ENCODE measurements at regions not wholly inside any gene's neighbourhood (a gene's known extent, or its start where the extent isn't known, plus 50 kb on each side); places are given as distances from the start of the nearest gene placed in this dataset.
A peak's percentile ranks its signal among the peaks of the same experiment; 100 is the strongest.

DNA sequence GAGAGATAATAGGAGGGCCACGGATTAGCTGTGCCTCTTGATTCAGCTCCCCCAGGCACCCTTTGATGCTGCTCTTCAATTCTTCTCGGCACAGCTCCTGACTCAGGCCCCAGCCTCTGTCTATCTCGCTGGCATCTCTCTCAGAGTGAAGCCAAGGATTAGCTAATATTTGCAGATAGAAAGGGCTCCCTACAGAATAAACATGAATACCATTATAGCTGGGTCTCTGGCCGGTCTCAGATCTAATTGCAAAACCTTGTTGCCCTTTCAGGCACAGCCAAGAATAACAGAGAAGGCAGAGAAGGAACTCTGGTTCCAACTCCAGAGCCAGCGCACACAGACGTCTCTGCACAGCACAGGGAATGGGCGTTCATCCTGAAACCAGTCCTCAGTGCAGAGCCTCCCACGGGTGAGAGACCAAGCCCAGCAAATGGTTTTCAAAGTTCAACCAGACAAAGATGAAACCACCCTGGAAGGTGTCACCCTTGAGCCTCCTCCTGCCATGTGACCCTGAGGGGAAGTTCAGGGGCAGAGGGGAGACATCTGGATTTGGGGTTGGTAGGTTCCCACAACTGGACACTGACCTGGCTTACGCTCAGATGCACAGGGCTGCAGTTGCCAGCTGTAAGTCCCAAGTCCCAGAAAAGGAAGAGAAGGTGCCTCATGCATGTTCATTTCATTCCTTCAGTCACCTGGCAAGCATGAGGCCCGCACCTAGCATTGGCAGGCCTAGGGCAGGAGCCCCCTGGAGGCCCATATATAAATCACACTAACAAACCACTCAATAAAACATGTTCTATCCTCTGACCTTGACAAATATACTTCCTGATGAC, 394.0 kb downstream of the NPHP4 start:
- DNase-seq (ENCODE audit: low spot score): no peak
- H2BK12ac ChIP-seq (ENCODE audit: low read length): no peak overlapping the region
- H2AFZ ChIP-seq (ENCODE audit: low read length): no peak overlapping the region
- H3K18ac ChIP-seq (ENCODE audit: low read length): no peak overlapping the region
- H3K4me2 ChIP-seq (ENCODE audit: insufficient read depth, low read length, poor library complexity, severe bottlenecking): no peak overlapping the region
- H3K4ac ChIP-seq (ENCODE audit: low read length): no peak overlapping the region
- H2AK5ac ChIP-seq (ENCODE audit: low read depth, low read length): peak overlapping the region; percentile 40
- no peak overlapping the region for H4K8ac ChIP-seq (ENCODE audit: low read depth, low read length)
- peaks cover 0 to 4% (median 0%) of the 10 kb centered on the region in 3 experiments for H3K27me3 ChIP-seq (ENCODE audit: control insufficient read depth in 3 of 3, insufficient read depth in 3 of 3, low read depth in 1 of 3, low read length in 3 of 3)
- H3K23ac ChIP-seq (ENCODE audit: low read depth, low read length, poor library complexity): no peak overlapping the region
- H2BK120ac ChIP-seq (ENCODE audit: low read depth, low read length): no peak overlapping the region
- WGBS, 2 donors (ENCODE audit: extremely low coverage in 2 of 2, insufficient read length in 2 of 2, insufficient replicate concordance in 1 of 2): no CpG with 5 or more reads among the region's 10 CpGs
- peaks cover 0 to 25% of the 10 kb centered on the region in 2 donors for H3K4me1 ChIP-seq (ENCODE audit: control insufficient read depth in 2 of 2, insufficient read depth in 1 of 2, low read depth in 1 of 2, low read length in 2 of 2)
- no peak overlapping the region for H3K4me3 ChIP-seq (ENCODE audit: low read length in 2 of 2)
- H3K9ac ChIP-seq (ENCODE audit: low read depth, low read length, poor library complexity): no peak overlapping the region
- H3K9me3 ChIP-seq (replicated peaks in 1 of 2; ENCODE audit: control insufficient read depth in 2 of 2, insufficient read depth in 1 of 2, low read depth in 1 of 2, low read length in 2 of 2): peaks cover 0 to 2% of the 10 kb centered on the region in 2 donors
- H3K36me3 ChIP-seq (replicated peaks in 1 of 2; ENCODE audit: control insufficient read depth in 2 of 2, insufficient read depth in 2 of 2, low read length in 2 of 2): no peaks in the 10 kb centered on the region
- peak overlapping the region; percentile 72 for H2BK5ac ChIP-seq (ENCODE audit: low read length)
- H3K14ac ChIP-seq (ENCODE audit: low read length): no peak overlapping the region
- no peak overlapping the region for H4K91ac ChIP-seq (ENCODE audit: low read depth, low read length, poor library complexity)
- peak overlapping the region; percentile 23 for H2BK15ac ChIP-seq (ENCODE audit: low read length)
- H3K79me1 ChIP-seq (ENCODE audit: low read depth, low read length): no peaks in the 10 kb centered on the region
- no peak overlapping the region for H3K27ac ChIP-seq (replicated peaks; ENCODE audit: low read length)

DNA sequence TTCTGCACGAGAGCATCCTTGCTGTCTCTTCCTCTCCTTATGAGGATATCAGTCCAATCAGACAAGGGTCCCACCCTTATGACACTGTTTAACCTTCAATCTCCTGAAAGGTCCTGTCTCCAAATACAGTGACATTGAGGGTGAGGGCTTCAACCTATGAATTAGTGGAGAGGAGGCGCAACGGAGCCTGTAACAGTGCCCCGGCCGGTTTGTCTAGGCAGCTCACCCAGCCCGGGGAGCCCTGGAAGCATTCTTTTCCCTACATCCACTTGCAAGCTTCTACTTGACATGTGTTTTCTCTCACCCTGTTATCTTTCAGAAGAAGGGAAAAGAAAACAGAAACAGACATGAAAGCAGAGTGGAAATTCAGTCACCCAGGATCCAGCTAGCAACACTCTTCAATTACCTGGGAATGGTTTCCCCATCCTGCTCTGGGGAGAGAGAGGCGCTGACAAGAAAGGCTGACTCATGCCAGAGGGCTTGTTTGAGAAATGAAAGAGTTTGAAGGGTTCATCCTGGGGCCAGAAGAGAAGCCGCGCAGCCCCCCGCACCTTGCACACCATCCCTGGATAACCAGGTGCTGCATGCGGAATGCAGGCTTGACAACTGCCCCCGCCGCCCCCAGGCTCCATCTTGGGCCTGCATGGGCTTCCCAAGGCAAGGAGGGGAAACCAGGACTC, 394.9 kb downstream of the NPHP4 start:
- Histone ChIP-seq H3K9ac (ENCODE audit: low read depth, low read length, poor library complexity) (no peak overlapping the region), H3K79me1 (ENCODE audit: low read depth, low read length) (no peaks in the 10 kb centered on the region), H3K23ac (ENCODE audit: low read depth, low read length, poor library complexity) (no peak overlapping the region), H2BK5ac (ENCODE audit: low read length) (no peak overlapping the region), H3K27me3 (ENCODE audit: control insufficient read depth in 3 of 3, insufficient read depth in 3 of 3, low read depth in 1 of 3, low read length in 3 of 3) (peaks cover 0 to 4% (median 0%) of the 10 kb centered on the region in 3 experiments), H3K18ac (ENCODE audit: low read length) (peak overlapping the region; percentile 84), H4K91ac (ENCODE audit: low read depth, low read length, poor library complexity) (no peak overlapping the region), H2BK15ac (ENCODE audit: low read length) (no peak overlapping the region), H3K4ac (ENCODE audit: low read length) (no peak overlapping the region), H3K36me3 (replicated peaks in 1 of 2; ENCODE audit: control insufficient read depth in 2 of 2, insufficient read depth in 2 of 2, low read length in 2 of 2) (no peaks in the 10 kb centered on the region), H3K14ac (ENCODE audit: low read length) (no peak overlapping the region), H3K27ac (replicated peaks; ENCODE audit: low read length) (no peak overlapping the region), H2AK5ac (ENCODE audit: low read depth, low read length) (no peak overlapping the region), H3K9me3 (replicated peaks in 1 of 2; ENCODE audit: control insufficient read depth in 2 of 2, insufficient read depth in 1 of 2, low read depth in 1 of 2, low read length in 2 of 2) (peaks cover 0 to 2% of the 10 kb centered on the region in 2 donors), H4K8ac (ENCODE audit: low read depth, low read length) (no peak overlapping the region), H2AFZ (ENCODE audit: low read length) (no peak overlapping the region), H2BK120ac (ENCODE audit: low read depth, low read length) (no peak overlapping the region), H3K4me3 (ENCODE audit: low read length in 2 of 2) (no peak overlapping the region), H3K4me2 (ENCODE audit: insufficient read depth, low read length, poor library complexity, severe bottlenecking) (no peak overlapping the region), H3K4me1 (ENCODE audit: control insufficient read depth in 2 of 2, insufficient read depth in 1 of 2, low read depth in 1 of 2, low read length in 2 of 2) (peaks cover 0 to 25% of the 10 kb centered on the region in 2 donors), H2BK12ac (ENCODE audit: low read length) (no peak overlapping the region)
- no peak for DNase-seq (ENCODE audit: low spot score)
- WGBS, 2 donors (ENCODE audit: extremely low coverage in 2 of 2, insufficient read length in 2 of 2, insufficient replicate concordance in 1 of 2): no CpG with 5 or more reads among the region's 13 CpGs

DNA sequence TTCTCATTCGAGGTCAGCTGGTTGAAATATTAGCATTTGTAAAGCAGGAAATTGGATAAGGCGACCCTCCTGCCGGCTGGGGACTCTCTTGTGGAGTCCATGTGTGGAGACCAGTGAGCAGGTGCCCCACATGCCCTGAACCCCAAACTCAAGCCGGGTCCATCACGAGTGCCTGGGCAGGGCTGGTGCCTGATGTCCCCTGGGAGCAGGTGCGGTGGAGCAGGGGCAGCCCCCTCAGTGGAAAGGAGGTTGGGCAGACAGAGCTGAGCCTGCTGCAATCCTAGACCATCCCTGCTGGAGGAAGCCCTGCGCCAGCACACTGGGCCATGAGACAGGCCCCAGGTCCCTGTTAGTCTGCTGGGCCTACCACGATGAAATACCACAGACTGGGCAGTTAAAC, 395.6 kb downstream of the NPHP4 start:
- Histone ChIP-seq H2BK5ac (ENCODE audit: low read length) (no peak overlapping the region), H2AK5ac (ENCODE audit: low read depth, low read length) (peak overlapping the region; percentile 72), H3K27me3 (ENCODE audit: control insufficient read depth in 3 of 3, insufficient read depth in 3 of 3, low read depth in 1 of 3, low read length in 3 of 3) (peaks cover 0 to 4% (median 0%) of the 10 kb centered on the region in 3 experiments), H3K79me1 (ENCODE audit: low read depth, low read length) (no peaks in the 10 kb centered on the region), H3K18ac (ENCODE audit: low read length) (peak overlapping the region; percentile 1), H4K91ac (ENCODE audit: low read depth, low read length, poor library complexity) (no peak overlapping the region), H2AFZ (ENCODE audit: low read length) (no peak overlapping the region), H3K14ac (ENCODE audit: low read length) (no peak overlapping the region), H2BK12ac (ENCODE audit: low read length) (peak overlapping the region; percentile 0), H3K4me2 (ENCODE audit: insufficient read depth, low read length, poor library complexity, severe bottlenecking) (no peak overlapping the region), H3K27ac (replicated peaks; ENCODE audit: low read length) (no peak overlapping the region), H3K4me3 (ENCODE audit: low read length in 2 of 2) (peak overlapping the region in 1 of 2 donors; percentile 20), H3K36me3 (replicated peaks in 1 of 2; ENCODE audit: control insufficient read depth in 2 of 2, insufficient read depth in 2 of 2, low read length in 2 of 2) (no peaks in the 10 kb centered on the region), H3K4ac (ENCODE audit: low read length) (no peak overlapping the region), H2BK120ac (ENCODE audit: low read depth, low read length) (peak overlapping the region; percentile 29), H2BK15ac (ENCODE audit: low read length) (peak overlapping the region; percentile 72), H3K9me3 (replicated peaks in 1 of 2; ENCODE audit: control insufficient read depth in 2 of 2, insufficient read depth in 1 of 2, low read depth in 1 of 2, low read length in 2 of 2) (peaks cover 0 to 6% of the 10 kb centered on the region in 2 donors), H3K9ac (ENCODE audit: low read depth, low read length, poor library complexity) (no peak overlapping the region), H3K4me1 (ENCODE audit: control insufficient read depth in 2 of 2, insufficient read depth in 1 of 2, low read depth in 1 of 2, low read length in 2 of 2) (peaks cover 0 to 25% of the 10 kb centered on the region in 2 donors), H3K23ac (ENCODE audit: low read depth, low read length, poor library complexity) (no peak overlapping the region), H4K8ac (ENCODE audit: low read depth, low read length) (no peak overlapping the region)
- no peak for DNase-seq (ENCODE audit: low spot score)
- WGBS, 2 donors (ENCODE audit: extremely low coverage in 2 of 2, insufficient read length in 2 of 2, insufficient replicate concordance in 1 of 2): no CpG with 5 or more reads among the region's 8 CpGs

DNA sequence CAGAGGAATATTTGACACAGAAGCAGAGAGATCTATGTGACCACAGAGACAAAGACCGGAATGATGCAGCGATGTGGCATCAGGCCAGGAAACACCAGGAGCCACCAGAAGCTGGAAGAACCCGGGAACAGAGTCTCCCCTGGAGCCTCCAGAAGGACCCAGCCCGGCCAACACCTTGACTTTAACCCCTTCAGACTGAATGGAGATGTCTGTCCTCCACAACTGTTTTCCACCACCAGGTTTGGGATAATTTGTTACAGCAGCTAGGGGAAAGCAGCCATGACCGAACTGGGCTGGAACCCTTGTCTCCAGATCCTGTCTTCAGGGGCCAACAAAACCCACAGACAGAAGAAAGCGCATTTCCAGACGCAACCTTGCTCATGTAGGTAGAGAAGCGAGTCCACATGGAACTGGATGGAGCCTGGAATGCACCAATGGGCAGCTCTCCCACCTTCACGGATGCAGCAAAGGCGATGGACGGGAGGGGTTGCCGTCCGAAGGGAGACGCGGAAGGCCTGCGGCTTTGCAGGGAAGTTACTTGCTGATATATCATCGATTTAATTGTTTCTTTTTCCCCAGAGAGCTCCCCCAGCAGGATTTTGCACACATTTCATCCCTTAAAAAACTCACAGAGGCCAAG, 396.6 kb downstream of the NPHP4 start:
- Histone ChIP-seq H2AFZ (ENCODE audit: low read length) (no peak overlapping the region), H3K4me2 (ENCODE audit: insufficient read depth, low read length, poor library complexity, severe bottlenecking) (no peak overlapping the region), H3K18ac (ENCODE audit: low read length) (no peak overlapping the region), H3K4me1 (ENCODE audit: control insufficient read depth in 2 of 2, insufficient read depth in 1 of 2, low read depth in 1 of 2, low read length in 2 of 2) (peaks cover 0 to 23% of the 10 kb centered on the region in 2 donors), H3K9ac (ENCODE audit: low read depth, low read length, poor library complexity) (no peak overlapping the region), H4K8ac (ENCODE audit: low read depth, low read length) (no peak overlapping the region), H3K9me3 (replicated peaks in 1 of 2; ENCODE audit: control insufficient read depth in 2 of 2, insufficient read depth in 1 of 2, low read depth in 1 of 2, low read length in 2 of 2) (peaks cover 0 to 7% of the 10 kb centered on the region in 2 donors), H3K4me3 (ENCODE audit: low read length in 2 of 2) (no peak overlapping the region), H3K36me3 (replicated peaks in 1 of 2; ENCODE audit: control insufficient read depth in 2 of 2, insufficient read depth in 2 of 2, low read length in 2 of 2) (no peaks in the 10 kb centered on the region), H3K27ac (replicated peaks; ENCODE audit: low read length) (no peak overlapping the region), H4K91ac (ENCODE audit: low read depth, low read length, poor library complexity) (no peak overlapping the region), H3K27me3 (ENCODE audit: control insufficient read depth in 3 of 3, insufficient read depth in 3 of 3, low read depth in 1 of 3, low read length in 3 of 3) (no peaks in the 10 kb centered on the region), H3K23ac (ENCODE audit: low read depth, low read length, poor library complexity) (no peak overlapping the region), H2BK120ac (ENCODE audit: low read depth, low read length) (peak overlapping the region; percentile 33), H2AK5ac (ENCODE audit: low read depth, low read length) (no peak overlapping the region), H2BK15ac (ENCODE audit: low read length) (peak overlapping the region; percentile 71), H3K14ac (ENCODE audit: low read length) (no peak overlapping the region), H2BK12ac (ENCODE audit: low read length) (no peak overlapping the region), H2BK5ac (ENCODE audit: low read length) (no peak overlapping the region), H3K79me1 (ENCODE audit: low read depth, low read length) (no peaks in the 10 kb centered on the region), H3K4ac (ENCODE audit: low read length) (no peak overlapping the region)
- DNase-seq (ENCODE audit: low spot score): no peak
- no CpG with 5 or more reads among the region's 17 CpGs for WGBS, 2 donors (ENCODE audit: extremely low coverage in 2 of 2, insufficient read length in 2 of 2, insufficient replicate concordance in 1 of 2)
